NCI-H345 treated with DMSO at 0.1 percent for 48 hours (cell line): ENCODE measurements at regions not wholly inside any gene's neighbourhood (a gene's known extent, or its start where the extent isn't known, plus 50 kb on each side); places are given as distances from the start of the nearest gene placed in this dataset.

ENCODE experiments used
- DNase-seq: peaks from one replicate; lab custom pipeline; 2025; ENCODE audit not compliant: unreplicated experiment; lab: John Stamatoyannopoulos, UW

- no peak for DNase-seq
These were observed 332.6 kb upstream of the ACVR2A start for GRCh38 chr2:147512206-147512605.

- no peak for DNase-seq
These were observed 333.3 kb upstream of the ACVR2A start for GRCh38 chr2:147511491-147511948.

GRCh38 chr2:147509821-147510220, 335.0 kb upstream of the ACVR2A start:
- DNase-seq, result no peak

GRCh38 chr2:147506889-147507288, 337.9 kb upstream of the ACVR2A start:
- DNase-seq, result no peak

GRCh38 chr2:147502711-147503290, 342.0 kb upstream of the ACVR2A start:
- DNase-seq, result no peak

GRCh38 chr2:147501968-147502367, 342.9 kb upstream of the ACVR2A start:
- no peak for DNase-seq

- no peak for DNase-seq
These were observed 343.9 kb upstream of the ACVR2A start for GRCh38 chr2:147500819-147501395.

GRCh38 chr2:147500229-147500628, 344.6 kb upstream of the ACVR2A start:
- DNase-seq, result no peak

GRCh38 chr2:147499785-147500184, 345.0 kb upstream of the ACVR2A start:
- DNase-seq, result no peak

- DNase-seq, result no peak
These were observed 349.1 kb upstream of the ACVR2A start for GRCh38 chr2:147495734-147496133.

GRCh38 chr2:147492471-147492870, 352.4 kb upstream of the ACVR2A start:
- DNase-seq, result no peak

GRCh38 chr2:147491506-147491905, 353.3 kb upstream of the ACVR2A start:
- no peak for DNase-seq

GRCh38 chr2:147490401-147491261, 354.2 kb upstream of the ACVR2A start:
- no peak for DNase-seq

GRCh38 chr2:147488472-147488871, 356.4 kb upstream of the ACVR2A start:
- DNase-seq, result no peak

GRCh38 chr2:147487978-147488289, 356.9 kb upstream of the ACVR2A start:
- no peak for DNase-seq

GRCh38 chr2:147487286-147487977, 357.4 kb upstream of the ACVR2A start:
- DNase-seq, result no peak

- no peak for DNase-seq
These were observed 359.5 kb upstream of the ACVR2A start for GRCh38 chr2:147485210-147485851.

- DNase-seq, result no peak
These were observed 360.9 kb upstream of the ACVR2A start for GRCh38 chr2:147483911-147484310.

GRCh38 chr2:147482916-147483669, 361.7 kb upstream of the ACVR2A start:
- DNase-seq, result no peak

GRCh38 chr2:147482111-147482895, 362.5 kb upstream of the ACVR2A start:
- DNase-seq, result no peak
